Transverse colon (tissue), 4 donors: ENCODE measurements at regions not wholly inside any gene's neighbourhood (a gene's known extent, or its start where the extent isn't known, plus 50 kb on each side); places are given as distances from the start of the nearest gene placed in this dataset.

Experiments used
- DNase-seq: peaks from one replicate; pipeline ENCODE4 v3.0.0-alpha.2; 2019
- H3K27ac ChIP-seq, 4 donors: fragments of 200-600 bp; sonication (generic); 2 replicates each; pipeline ENCODE4 v1.5.1; 2016 to 2018; ENCODE audit warnings: inconsistent platforms in 4 of 4
- H3K27me3 ChIP-seq: fragments of 200-600 bp; sonication (generic); 2 replicates; pipeline ENCODE4 v1.5.1; 2017; ENCODE audit warnings: inconsistent platforms
- H3K36me3 ChIP-seq, 4 donors: fragments of 200-600 bp; sonication (generic); 2 replicates each; pipeline ENCODE4 v1.5.1; 2017 to 2019; ENCODE audit warnings: inconsistent platforms in 4 of 4
- H3K4me1 ChIP-seq, 4 donors: fragments of 200-600 bp; sonication (generic); 2 replicates each; pipeline ENCODE4 v1.5.1; 2017 to 2020; ENCODE audit warnings: inconsistent platforms in 4 of 4
- H3K4me3 ChIP-seq, 4 donors: fragments of 200-600 bp; sonication (generic); 1 replicate in 1 of 4; 2 replicates in 3 of 4; pipeline versions ENCODE4 v1.5.1 to v1.6.1; 2017 to 2019; ENCODE audit warnings: inconsistent platforms in 4 of 4
- H3K9me3 ChIP-seq, 2 donors: fragments of 200-600 bp; sonication (generic); 2 replicates each; pipeline ENCODE4 v1.5.1; 2017 to 2019; ENCODE audit warnings: inconsistent platforms in 2 of 2
- EP300 ChIP-seq: sonication (generic); formaldehyde crosslinking; IDR thresholded peaks from one replicate; pipeline ENCODE4 v1.6.1; 2017; ENCODE audit warnings: antibody characterized with exemption, low read depth
- POLR2A ChIP-seq: fragments of 450-650 bp; IDR thresholded peaks from one replicate; pipeline ENCODE4 v1.6.1; 2016; ENCODE audit warnings: antibody characterized with exemption, mild to moderate bottlenecking, moderate library complexity
- POLR2AphosphoS5 ChIP-seq, 3 donors: sonication (generic); formaldehyde crosslinking; IDR thresholded peaks; one replicate each; pipeline ENCODE4 v1.6.1; 2016; ENCODE audit warnings: antibody characterized with exemption in 3 of 3
- WGBS, 2 donors: methylation state at CpG; one replicate each; pipeline ENCODE4 v1.1.5; 2018; ENCODE audit warnings: low coverage in 1 of 2; 5-methylcytosine and 5-hydroxymethylcytosine counted together
- in situ Hi-C, 4 donors: fragments of 200-750 bp; cut with MboI; loops; one replicate each; pipeline versions ENCODE4 v1.15.0 to v1.15.1; 2017; ENCODE audit warnings: low sequenced_read_pairs in 3 of 4, low pct_ligation_motif_present in 1 of 4, low pct_unique_long_range_greater_than_20kb in 1 of 4
- intact Hi-C: fragments of 100-400 bp; cut with DNase I; formaldehyde crosslinking; loops from one replicate; pipeline ENCODE4 v1.15.1; 2023; ENCODE audit warnings: low total_unique reads
- TF ChIP-seq, protein P1 (sequence below), 5 experiments: fragments of 200-600 bp in 3 of 5; fragments of 450-650 bp in 2 of 5; sonication (generic) in 3 of 5; IDR thresholded peaks; 1 replicate in 2 of 5; 2 replicates in 3 of 5; pipeline ENCODE4 v1.5.1; 2016 to 2017; ENCODE audit warnings: antibody characterized with exemption in 5 of 5, inconsistent platforms in 3 of 5, mild to moderate bottlenecking in 2 of 5, moderate library complexity in 1 of 5

DNA sequence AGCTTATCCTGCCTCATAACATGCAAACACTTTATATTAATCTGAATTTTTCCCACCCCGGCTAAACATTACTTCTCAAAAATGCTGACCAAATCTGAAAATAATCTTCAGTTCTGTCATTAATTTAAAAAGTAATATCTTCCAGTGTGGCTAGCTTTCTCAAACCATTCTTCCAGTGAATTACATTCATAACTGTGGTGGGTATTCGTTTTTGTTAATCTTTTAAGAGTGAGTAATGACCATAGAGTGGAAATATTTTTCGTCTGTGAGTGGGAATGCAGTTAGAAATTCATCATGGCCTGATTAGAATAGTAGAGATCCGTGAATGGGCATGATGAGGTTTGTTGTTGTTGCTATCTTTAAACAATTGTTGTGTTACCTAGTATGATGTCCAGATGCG, 138.6 kb upstream of the SFRP2 start:
- Histone ChIP-seq H3K36me3 (no peaks in the 10 kb centered on the region), H3K9me3 (no peaks in the 10 kb centered on the region), H3K4me1 (no peaks in the 10 kb centered on the region), H3K27ac (no peak overlapping the region), H3K27me3 (no peaks in the 10 kb centered on the region), H3K4me3 (no peak overlapping the region)
- TF ChIP-seq, protein P1, sequence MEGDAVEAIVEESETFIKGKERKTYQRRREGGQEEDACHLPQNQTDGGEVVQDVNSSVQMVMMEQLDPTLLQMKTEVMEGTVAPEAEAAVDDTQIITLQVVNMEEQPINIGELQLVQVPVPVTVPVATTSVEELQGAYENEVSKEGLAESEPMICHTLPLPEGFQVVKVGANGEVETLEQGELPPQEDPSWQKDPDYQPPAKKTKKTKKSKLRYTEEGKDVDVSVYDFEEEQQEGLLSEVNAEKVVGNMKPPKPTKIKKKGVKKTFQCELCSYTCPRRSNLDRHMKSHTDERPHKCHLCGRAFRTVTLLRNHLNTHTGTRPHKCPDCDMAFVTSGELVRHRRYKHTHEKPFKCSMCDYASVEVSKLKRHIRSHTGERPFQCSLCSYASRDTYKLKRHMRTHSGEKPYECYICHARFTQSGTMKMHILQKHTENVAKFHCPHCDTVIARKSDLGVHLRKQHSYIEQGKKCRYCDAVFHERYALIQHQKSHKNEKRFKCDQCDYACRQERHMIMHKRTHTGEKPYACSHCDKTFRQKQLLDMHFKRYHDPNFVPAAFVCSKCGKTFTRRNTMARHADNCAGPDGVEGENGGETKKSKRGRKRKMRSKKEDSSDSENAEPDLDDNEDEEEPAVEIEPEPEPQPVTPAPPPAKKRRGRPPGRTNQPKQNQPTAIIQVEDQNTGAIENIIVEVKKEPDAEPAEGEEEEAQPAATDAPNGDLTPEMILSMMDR (IDR thresholded peaks at IDR 0.05), result no peak
- TF ChIP-seq POLR2A (no peak), EP300 (no peak)
- DNase-seq, result no peak
- in situ Hi-C loops, result no loop called here
- intact Hi-C loops, result no loop called here
- WGBS, 2 donors, result 76 to 83% methylated on average over 4 to 5 of the region's 5 CpGs

DNA sequence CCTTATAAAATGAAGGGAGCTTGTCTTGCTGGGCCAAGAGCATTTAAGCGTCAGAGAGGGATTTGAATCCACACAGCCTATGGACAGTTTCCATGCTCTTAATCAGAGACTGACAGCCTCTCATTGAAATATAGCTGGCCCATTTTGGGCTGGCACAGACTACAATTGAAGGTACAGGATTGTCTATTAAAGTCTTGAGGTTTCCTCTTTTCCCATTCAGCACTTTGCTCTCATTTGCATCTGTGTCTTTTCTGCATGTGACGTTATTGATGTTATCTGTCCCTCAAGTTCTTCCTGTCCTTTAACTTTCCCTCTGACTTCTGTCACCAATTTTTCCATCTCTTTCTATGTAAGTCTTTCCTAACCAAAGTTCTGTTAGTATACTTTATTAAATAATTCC, 133.3 kb upstream of the SFRP2 start:
- Histone ChIP-seq H3K4me1 (no peaks in the 10 kb centered on the region), H3K27ac (no peak overlapping the region), H3K9me3 (no peaks in the 10 kb centered on the region), H3K4me3 (no peak overlapping the region), H3K36me3 (no peaks in the 10 kb centered on the region), H3K27me3 (no peaks in the 10 kb centered on the region)
- intact Hi-C loops, result no loop called here
- 71 to 90% methylated on average over 1 to 2 of the region's 2 CpGs for WGBS, 2 donors
- TF ChIP-seq, protein P1 (IDR thresholded peaks at IDR 0.05), result no peak
- TF ChIP-seq POLR2AphosphoS5 (IDR thresholded peaks at IDR 0.05), result no peak
- no peak for TF ChIP-seq POLR2A
- TF ChIP-seq EP300, result no peak
- no peak for DNase-seq
- in situ Hi-C loops, result no loop called here

DNA sequence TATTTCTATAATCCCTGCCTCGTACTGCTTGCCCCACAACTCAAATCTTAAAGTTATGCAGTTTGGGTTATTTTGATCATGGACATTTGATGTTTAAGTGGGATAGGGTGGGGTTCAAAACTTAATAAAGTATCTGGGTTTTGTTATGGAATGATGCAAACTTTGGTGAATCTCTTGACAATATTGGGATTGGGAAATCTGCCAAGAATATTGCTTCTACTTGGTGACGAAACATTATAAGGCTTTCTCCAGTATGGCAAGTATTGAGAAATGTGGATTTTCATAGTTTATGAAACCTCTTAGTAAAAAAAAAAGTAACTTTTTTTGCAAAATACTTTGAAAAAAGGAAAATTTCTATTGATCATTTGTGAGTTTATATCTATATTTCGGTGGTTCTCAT, 130.8 kb upstream of the SFRP2 start:
- Histone ChIP-seq H3K4me3 (no peak overlapping the region), H3K27me3 (no peaks in the 10 kb centered on the region), H3K9me3 (no peaks in the 10 kb centered on the region), H3K36me3 (no peaks in the 10 kb centered on the region), H3K27ac (no peak overlapping the region), H3K4me1 (no peaks in the 10 kb centered on the region)
- intact Hi-C loops, result no loop called here
- in situ Hi-C loops, result no loop called here
- WGBS, 2 donors, result 88 to 89% methylated on average over 3 of the region's 3 CpGs
- TF ChIP-seq POLR2AphosphoS5 (IDR thresholded peaks at IDR 0.05) (no peak), POLR2A (no peak), EP300 (no peak)
- TF ChIP-seq, protein P1 (IDR thresholded peaks at IDR 0.05), result no peak
- no peak for DNase-seq

DNA sequence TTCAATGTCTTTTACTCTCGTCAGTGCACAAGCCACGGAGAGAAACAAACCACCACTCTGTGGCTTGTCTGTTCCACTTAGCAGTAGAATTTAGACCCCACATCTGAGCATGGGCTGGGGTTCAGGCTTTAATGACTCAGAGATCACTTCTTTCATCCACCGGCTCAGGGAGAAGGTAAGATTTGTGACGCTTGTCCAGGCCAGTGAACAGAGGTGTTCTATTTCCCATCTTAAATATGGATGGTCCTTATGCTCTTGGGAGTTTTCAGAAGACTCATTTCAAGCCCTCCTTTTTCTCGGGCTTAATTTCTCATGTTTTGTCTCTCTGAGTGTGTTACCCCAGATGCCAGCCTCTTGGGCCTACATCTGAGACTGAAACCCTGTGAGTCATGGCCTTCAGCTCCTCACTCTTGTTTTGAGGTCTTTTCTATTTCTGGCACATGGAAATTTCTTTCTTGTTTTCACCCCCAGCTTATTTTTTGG, 127.4 kb upstream of the SFRP2 start:
- TF ChIP-seq POLR2A, result no peak
- TF ChIP-seq, protein P1 (IDR thresholded peaks at IDR 0.05), result no peak
- no peak for TF ChIP-seq POLR2AphosphoS5 (IDR thresholded peaks at IDR 0.05)
- TF ChIP-seq EP300, result no peak
- in situ Hi-C loops, result no loop called here
- H3K27ac ChIP-seq, result no peak overlapping the region

More for the DNA sequence above, 127.4 kb upstream of the SFRP2 start:
- Histone ChIP-seq H3K4me3 (no peak overlapping the region), H3K4me1 (no peaks in the 10 kb centered on the region), H3K9me3 (no peaks in the 10 kb centered on the region), H3K27me3 (no peaks in the 10 kb centered on the region), H3K36me3 (no peaks in the 10 kb centered on the region)
- DNase-seq, result no peak
- intact Hi-C loops, result no loop called here
- 73 to 74% methylated on average over 5 of the region's 5 CpGs for WGBS, 2 donors
